GM13976 (cell line): ENCODE measurements at regions not wholly inside any gene's neighbourhood (a gene's known extent, or its start where the extent isn't known, plus 50 kb on each side); places are given as distances from the start of the nearest gene placed in this dataset.

Experiments
- DNase-seq: peaks from one replicate; pipeline ENCODE4 v3.0.0; 2012; ENCODE audit warnings: low spot score
- in situ Hi-C: fragments of 300-500 bp; cut with MboI; formaldehyde crosslinking; loops from one replicate; pipeline ENCODE4 v1.12.0; 2022; ENCODE audit warnings: low sequenced_read_pairs, mixed read lengths, inconsistent platforms; ENCODE audit not compliant: unreplicated experiment
- TF ChIP-seq, protein P1 (sequence below): IDR thresholded peaks from 2 replicates; pipeline ENCODE4 v1.5.1; 2012; ENCODE audit warnings: borderline replicate concordance, mild to moderate bottlenecking; ENCODE audit not compliant: insufficient read depth; ENCODE audit errors: extremely low read depth, missing control alignments, control extremely low read depth

DNA sequence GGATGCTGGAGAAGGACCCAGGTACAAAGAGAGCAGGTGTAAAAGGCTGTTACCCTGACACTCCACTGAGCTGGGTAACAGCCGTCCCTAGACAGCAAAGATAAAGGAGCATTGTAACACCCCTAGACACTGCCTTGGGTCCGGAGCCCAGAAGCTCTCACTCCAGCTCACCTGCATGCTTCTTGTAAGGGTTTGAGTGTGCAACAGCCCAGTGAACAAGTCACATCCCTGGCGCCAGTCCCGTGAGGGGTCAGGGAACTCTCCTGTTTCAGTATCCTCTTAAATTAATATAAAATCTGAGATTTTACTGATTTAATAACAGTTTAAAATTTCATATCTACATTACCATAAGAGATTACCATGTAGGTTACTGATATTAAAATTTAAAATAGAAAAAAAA lies 124.8 kb upstream of the LMO3 start:
- TF ChIP-seq, protein P1, sequence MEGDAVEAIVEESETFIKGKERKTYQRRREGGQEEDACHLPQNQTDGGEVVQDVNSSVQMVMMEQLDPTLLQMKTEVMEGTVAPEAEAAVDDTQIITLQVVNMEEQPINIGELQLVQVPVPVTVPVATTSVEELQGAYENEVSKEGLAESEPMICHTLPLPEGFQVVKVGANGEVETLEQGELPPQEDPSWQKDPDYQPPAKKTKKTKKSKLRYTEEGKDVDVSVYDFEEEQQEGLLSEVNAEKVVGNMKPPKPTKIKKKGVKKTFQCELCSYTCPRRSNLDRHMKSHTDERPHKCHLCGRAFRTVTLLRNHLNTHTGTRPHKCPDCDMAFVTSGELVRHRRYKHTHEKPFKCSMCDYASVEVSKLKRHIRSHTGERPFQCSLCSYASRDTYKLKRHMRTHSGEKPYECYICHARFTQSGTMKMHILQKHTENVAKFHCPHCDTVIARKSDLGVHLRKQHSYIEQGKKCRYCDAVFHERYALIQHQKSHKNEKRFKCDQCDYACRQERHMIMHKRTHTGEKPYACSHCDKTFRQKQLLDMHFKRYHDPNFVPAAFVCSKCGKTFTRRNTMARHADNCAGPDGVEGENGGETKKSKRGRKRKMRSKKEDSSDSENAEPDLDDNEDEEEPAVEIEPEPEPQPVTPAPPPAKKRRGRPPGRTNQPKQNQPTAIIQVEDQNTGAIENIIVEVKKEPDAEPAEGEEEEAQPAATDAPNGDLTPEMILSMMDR, result no peak
- no peak for DNase-seq
- in situ Hi-C loops, result no loop called here

DNA sequence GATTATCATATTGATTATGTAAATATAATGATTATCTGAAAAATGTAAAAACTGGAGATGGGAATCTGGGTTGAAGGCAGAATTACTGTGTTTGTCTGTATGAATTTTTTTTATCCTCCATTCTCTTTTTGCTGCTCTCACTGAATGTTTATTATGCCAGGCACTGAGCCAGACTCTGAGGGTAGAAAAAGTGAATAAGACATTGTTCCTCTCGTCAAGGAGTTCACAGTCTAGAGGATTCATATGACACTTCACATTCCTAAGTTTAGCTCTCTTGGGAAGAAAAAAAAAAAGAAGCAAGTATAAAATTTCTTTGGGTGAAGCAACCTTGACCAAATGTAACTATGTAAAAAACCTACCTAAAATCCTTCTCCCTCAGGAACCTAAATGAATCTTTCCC lies 120.9 kb upstream of the LMO3 start:
- in situ Hi-C loops, result no loop called here
- TF ChIP-seq, protein P1, result no peak
- DNase-seq, result no peak

DNA sequence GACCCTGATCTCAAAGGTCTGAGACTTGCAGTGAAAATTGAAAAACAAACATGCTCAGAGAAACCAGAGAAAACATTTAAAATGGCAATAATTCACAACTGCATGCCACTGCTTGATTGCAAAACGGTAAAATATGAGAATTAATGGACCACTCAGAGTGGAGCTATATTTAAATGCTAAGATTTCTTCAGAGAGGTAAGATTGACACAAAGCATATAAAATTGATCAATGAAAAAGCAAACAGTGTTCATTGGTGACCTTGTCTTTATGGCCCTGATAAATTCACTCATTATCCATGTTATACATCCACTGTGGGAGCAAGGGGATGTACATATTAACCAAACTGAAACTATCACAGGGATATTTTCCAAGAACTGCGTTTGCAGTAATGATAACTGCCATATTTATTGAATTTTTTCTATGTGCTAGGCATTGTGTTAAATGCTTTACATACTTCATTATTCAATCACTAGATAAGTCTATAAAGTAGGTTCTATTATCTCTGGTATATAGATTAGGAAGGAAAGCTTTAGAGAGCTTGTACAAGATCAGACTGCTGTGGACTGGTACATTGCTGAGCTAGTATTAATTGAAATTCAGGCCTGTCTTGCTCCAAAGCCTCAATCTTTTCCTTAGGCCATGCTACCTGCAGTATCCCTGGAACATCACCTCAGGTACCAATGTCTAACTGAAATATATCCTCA lies 113.9 kb upstream of the LMO3 start:
- TF ChIP-seq, protein P1, result no peak
- in situ Hi-C loops, result no loop called here

DNA sequence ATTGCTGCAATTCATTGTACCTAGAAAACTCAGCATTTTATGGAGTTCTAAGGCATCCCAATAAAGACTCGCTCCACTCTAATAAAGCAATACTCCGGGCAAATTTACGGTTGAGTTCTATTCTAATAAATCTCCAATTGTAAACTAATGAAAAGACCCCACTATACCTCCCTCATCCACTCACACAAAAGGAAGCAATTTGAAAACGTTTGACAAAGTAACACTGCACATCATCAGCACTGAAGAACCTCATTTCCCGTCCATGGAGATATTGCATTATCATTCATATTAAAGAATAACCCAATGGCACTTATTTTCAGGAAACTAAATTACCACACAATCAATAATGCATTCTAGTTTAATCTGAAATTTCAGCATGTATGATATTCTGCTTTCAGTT lies 111.0 kb upstream of the LMO3 start:
- TF ChIP-seq, protein P1, result no peak
- DNase-seq, result no peak

More for the DNA sequence above, 113.9 kb upstream of the LMO3 start:
- no peak for DNase-seq

DNA sequence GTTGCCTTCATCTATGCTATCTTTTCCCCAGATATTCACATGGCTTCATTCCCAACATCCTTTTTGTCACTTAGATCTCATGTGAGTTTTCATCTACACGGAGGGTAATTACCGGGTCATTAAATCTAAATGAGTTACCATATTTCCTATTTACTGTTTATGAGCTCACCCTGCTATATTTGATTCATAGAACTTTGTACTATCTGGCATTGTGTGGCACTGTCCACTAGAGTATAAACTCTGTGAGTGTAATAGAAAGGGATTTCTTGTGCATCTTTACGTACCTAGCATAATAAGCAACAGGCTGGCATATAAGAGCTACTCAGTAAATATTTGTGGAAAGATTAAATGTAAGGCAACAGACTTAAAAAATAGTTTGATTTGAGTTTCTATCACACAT lies 86.1 kb upstream of the LMO3 start:
- TF ChIP-seq, protein P1, result no peak
- DNase-seq, result no peak
- in situ Hi-C loops, result no loop called here

More for the DNA sequence above, 111.0 kb upstream of the LMO3 start:
- in situ Hi-C loops, result no loop called here

DNA sequence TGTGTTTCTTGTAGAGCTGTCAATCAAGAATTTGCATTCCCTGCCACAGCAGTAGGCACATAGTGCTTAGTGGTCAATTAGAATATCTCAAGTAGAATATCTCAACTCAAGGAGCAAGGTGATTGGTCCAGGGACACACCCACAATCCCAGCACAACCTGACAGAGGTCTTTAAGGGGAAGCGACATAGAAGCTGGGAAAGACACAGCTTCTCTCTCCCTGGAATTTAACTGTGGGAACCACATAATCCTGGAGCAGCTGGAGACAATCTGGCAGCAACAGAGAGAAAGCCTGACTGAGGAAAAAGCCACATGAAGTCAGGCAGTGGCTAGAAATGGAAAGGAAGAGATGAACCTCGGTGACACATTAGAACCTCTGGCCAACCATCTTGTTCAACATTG lies 85.7 kb upstream of the LMO3 start:
- TF ChIP-seq, protein P1, result no peak
- in situ Hi-C loops, result no loop called here
- no peak for DNase-seq
